H9 (cell line): ENCODE measurements at regions not wholly inside any gene's neighbourhood (a gene's known extent, or its start where the extent isn't known, plus 50 kb on each side); places are given as distances from the start of the nearest gene placed in this dataset.

Source experiments
- DNase-seq: peaks from one replicate; pipeline ENCODE4 v3.0.0-alpha.2; 2017
- H2AFZ ChIP-seq: one replicate; pipeline ENCODE4 v1.6.1; 2013; ENCODE audit warnings: mild to moderate bottlenecking, low read length, control low read depth, moderate library complexity
- H2AK5ac ChIP-seq: 2 replicates; pipeline ENCODE4 v1.6.1; 2013; ENCODE audit warnings: low read length, control low read depth, mixed read lengths; ENCODE audit not compliant: insufficient read length
- H2BK120ac ChIP-seq: one replicate; pipeline ENCODE4 v1.6.1; 2013; ENCODE audit warnings: low read depth, mild to moderate bottlenecking, low read length, control low read depth, inconsistent platforms; ENCODE audit not compliant: poor library complexity, severe bottlenecking
- H2BK12ac ChIP-seq: 2 replicates; pipeline ENCODE4 v1.6.1; 2013; ENCODE audit warnings: low read length, control low read depth, mixed read lengths, low read depth; ENCODE audit not compliant: insufficient read length
- H2BK15ac ChIP-seq: 2 replicates; pipeline ENCODE4 v1.6.1; 2013; ENCODE audit warnings: low read depth, low read length, control low read depth
- H2BK20ac ChIP-seq: one replicate; pipeline ENCODE4 v1.6.1; 2013; ENCODE audit warnings: low read depth, mild to moderate bottlenecking, low read length, control low read depth, inconsistent platforms; ENCODE audit not compliant: poor library complexity, severe bottlenecking
- H2BK5ac ChIP-seq: 2 replicates; pipeline ENCODE4 v1.6.1; 2013; ENCODE audit warnings: low read length, control low read depth, mixed read lengths; ENCODE audit not compliant: insufficient read length
- H3K14ac ChIP-seq: 2 replicates; pipeline ENCODE4 v1.6.1; 2013; ENCODE audit warnings: low read length, control low read depth; ENCODE audit not compliant: insufficient read depth
- H3K18ac ChIP-seq: 2 replicates; pipeline ENCODE4 v1.6.1; 2013; ENCODE audit warnings: low read depth, mild to moderate bottlenecking, mixed read lengths, low read length, control low read depth; ENCODE audit not compliant: insufficient read length
- H3K23ac ChIP-seq: 2 replicates; pipeline ENCODE4 v1.6.1; 2013; ENCODE audit warnings: low read length, control low read depth, mixed read lengths, low read depth; ENCODE audit not compliant: insufficient read length
- H3K23me2 ChIP-seq: 2 replicates; pipeline ENCODE4 v1.6.1; 2013; ENCODE audit warnings: low read depth, mild to moderate bottlenecking, mixed read lengths, low read length, control low read depth; ENCODE audit not compliant: insufficient read length, poor library complexity, severe bottlenecking
- H3K27ac ChIP-seq: 2 replicates; pipeline ENCODE4 v1.5.1; 2013; ENCODE audit warnings: low read length, control low read depth, mixed read lengths, low read depth; ENCODE audit not compliant: insufficient read length
- H3K27me3 ChIP-seq: 2 replicates; pipeline ENCODE4 v1.6.1; 2013; ENCODE audit warnings: low read length, control low read depth, inconsistent platforms; ENCODE audit not compliant: insufficient read depth
- H3K4ac ChIP-seq: 2 replicates; pipeline ENCODE4 v1.6.1; 2013; ENCODE audit warnings: low read depth, mild to moderate bottlenecking, control low read depth, inconsistent platforms, low read length, moderate library complexity
- H3K4me1 ChIP-seq: 2 replicates; pipeline ENCODE4 v1.6.1; 2013; ENCODE audit warnings: low read length, control low read depth, inconsistent platforms; ENCODE audit not compliant: insufficient read depth
- H3K4me2 ChIP-seq: 2 replicates; pipeline ENCODE4 v1.6.1; 2013; ENCODE audit warnings: low read length, control low read depth, mixed read lengths; ENCODE audit not compliant: insufficient read length, insufficient read depth
- H3K56ac ChIP-seq: 2 replicates; pipeline ENCODE4 v1.6.1; 2013; ENCODE audit warnings: low read depth, mild to moderate bottlenecking, mixed read lengths, low read length, control low read depth; ENCODE audit not compliant: insufficient read length
- H3K79me1 ChIP-seq: 2 replicates; pipeline ENCODE4 v1.6.1; 2013; ENCODE audit warnings: low read depth, mild to moderate bottlenecking, moderate library complexity, low read length, control low read depth, inconsistent platforms; ENCODE audit not compliant: insufficient read depth, poor library complexity, severe bottlenecking
- H3K79me2 ChIP-seq: 2 replicates; pipeline ENCODE4 v1.6.1; 2013; ENCODE audit warnings: low read length, control low read depth, inconsistent platforms; ENCODE audit not compliant: insufficient read depth
- H3K9ac ChIP-seq: 2 replicates; pipeline ENCODE4 v1.6.1; 2013; ENCODE audit warnings: low read length, control low read depth, mixed read lengths; ENCODE audit not compliant: insufficient read length; ENCODE audit errors: extremely low read depth
- H3K9me3 ChIP-seq: one replicate; pipeline ENCODE4 v1.6.1; 2013; ENCODE audit warnings: low read depth, low read length, inconsistent platforms; ENCODE audit not compliant: control insufficient read depth
- H3T11ph ChIP-seq: one replicate; pipeline ENCODE4 v1.6.1; 2013; ENCODE audit warnings: mild to moderate bottlenecking, low read length, control low read depth, inconsistent platforms
- H4K20me1 ChIP-seq: one replicate; pipeline ENCODE4 v1.6.1; 2013; ENCODE audit not compliant: control insufficient read depth, insufficient read length, insufficient read depth
- H4K5ac ChIP-seq: 2 replicates; pipeline ENCODE4 v1.6.1; 2013; ENCODE audit warnings: low read depth, mild to moderate bottlenecking, mixed read lengths, low read length, control low read depth; ENCODE audit not compliant: insufficient read length
- H4K8ac ChIP-seq: replicated peaks from 2 replicates; pipeline ENCODE4 v1.6.1; 2013; ENCODE audit warnings: low read length, control low read depth, mixed read lengths, low read depth; ENCODE audit not compliant: insufficient read length
- H4K91ac ChIP-seq: 2 replicates; pipeline ENCODE4 v1.6.1; 2013; ENCODE audit warnings: low read depth, mild to moderate bottlenecking, moderate library complexity, mixed read lengths, low read length, control low read depth; ENCODE audit not compliant: insufficient read length
- H3K27ac Mint-ChIP-seq, 3 experiments: 2 replicates in 2 of 3; 3 replicates in 1 of 3; pipeline ENCODE4 v1.8.0; 2020 to 2021; ENCODE audit warnings: mixed read lengths in 3 of 3, mild to moderate bottlenecking in 1 of 3, moderate library complexity in 1 of 3
- H3K27me3 Mint-ChIP-seq: 2 replicates; pipeline ENCODE4 v1.8.0; 2021; ENCODE audit warnings: low read depth, mild to moderate bottlenecking, moderate library complexity, mixed read lengths
- H3K36me3 Mint-ChIP-seq, 3 experiments: 2 replicates in 2 of 3; 3 replicates in 1 of 3; pipeline ENCODE4 v1.8.0; 2020 to 2021; ENCODE audit warnings: low read depth in 3 of 3, mixed read lengths in 3 of 3; ENCODE audit not compliant: insufficient read depth in 1 of 3
- H3K4me1 Mint-ChIP-seq, 2 experiments: 2 replicates each; pipeline ENCODE4 v1.8.0; 2020; ENCODE audit warnings: mixed read lengths in 2 of 2
- H3K4me3 Mint-ChIP-seq, 2 experiments: 2 replicates in 1 of 2; 3 replicates in 1 of 2; pipeline ENCODE4 v1.8.0; 2020 to 2021; ENCODE audit warnings: mild to moderate bottlenecking in 2 of 2, mixed read lengths in 2 of 2, moderate library complexity in 1 of 2
- H3K9me3 Mint-ChIP-seq, 2 experiments: 2 replicates in 1 of 2; 3 replicates in 1 of 2; pipeline ENCODE4 v1.8.0; 2020; ENCODE audit warnings: mild to moderate bottlenecking in 2 of 2, mixed read lengths in 2 of 2, moderate library complexity in 1 of 2
- CTCF ChIP-seq: fragments of 200-600 bp; sonication (generic); conservative IDR thresholded peaks from 3 replicates; pipeline ENCODE4 v1.8.0; 2021; ENCODE audit warnings: antibody characterized with exemption, mild to moderate bottlenecking
- WGBS: extraction: QIAGEN DNeasy Blood & Tissue Kit; methylation state at CpG from one replicate; pipeline ENCODE4 v1.1.7; 2013; ENCODE audit warnings: missing lambda C conversion rate, low lambda C conversion rate, mixed read lengths; ENCODE audit not compliant: insufficient read length; ENCODE audit errors: extremely low coverage; 5-methylcytosine and 5-hydroxymethylcytosine counted together

DNA sequence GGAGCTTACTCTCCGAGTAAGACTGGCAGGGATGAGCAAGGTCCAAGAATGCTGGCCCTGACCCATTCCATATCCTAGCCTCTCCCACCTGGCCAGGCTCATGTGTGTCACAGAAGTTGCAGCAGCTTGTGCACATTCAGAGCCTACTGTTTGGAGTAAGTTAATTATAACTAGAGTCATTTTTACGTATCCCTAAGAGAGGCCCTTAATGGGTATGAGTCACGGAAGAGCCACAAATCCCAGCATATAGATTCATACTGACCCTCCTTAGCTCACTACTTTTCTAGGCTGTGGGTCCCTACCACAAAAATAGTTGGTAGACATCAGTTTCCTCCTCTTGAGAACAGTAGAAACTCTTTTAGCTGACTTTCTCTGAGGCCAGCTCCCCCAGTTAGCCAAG, 118.3 kb upstream of the FRG1 start:
- H3K18ac ChIP-seq = no peak overlapping the region
- H3K4me1 Mint-ChIP-seq = peaks cover 0 to 10% of the 10 kb centered on the region in 2 experiments; a peak in 2 of 4 replicates
- H2AK5ac ChIP-seq = no peak overlapping the region
- no peaks in the 10 kb centered on the region; a peak in 2 of 7 replicates for H3K36me3 Mint-ChIP-seq
- H3K4ac ChIP-seq = no peak overlapping the region
- no peak for DNase-seq
- no peak overlapping the region for H2AFZ ChIP-seq
- no peak overlapping the region for H3K4me3 Mint-ChIP-seq
- H3K23me2 ChIP-seq = no peaks in the 10 kb centered on the region
- no peak overlapping the region for H3K27ac ChIP-seq
- H3T11ph ChIP-seq = no peak overlapping the region
- no peak overlapping the region for H2BK20ac ChIP-seq
- H3K79me1 ChIP-seq = no peaks in the 10 kb centered on the region
- no peak overlapping the region for H3K9ac ChIP-seq
- no peaks in the 10 kb centered on the region for H3K79me2 ChIP-seq
- H4K91ac ChIP-seq = no peak overlapping the region
- peaks cover 8% of the 10 kb centered on the region; the same call in 1 of the 2 replicates for H3K4me1 ChIP-seq
- no peaks in the 10 kb centered on the region for H3K27me3 ChIP-seq
- peaks cover 4% of the 10 kb centered on the region for H3K9me3 ChIP-seq
- no peak overlapping the region for H2BK15ac ChIP-seq
- H3K9me3 Mint-ChIP-seq = peaks cover 53 to 87% of the 10 kb centered on the region in 2 experiments
- no peaks in the 10 kb centered on the region for H4K20me1 ChIP-seq
- no peak overlapping the region for H2BK120ac ChIP-seq
- no peak overlapping the region for H2BK12ac ChIP-seq
- no peak overlapping the region for H3K23ac ChIP-seq
- no peak overlapping the region for H3K56ac ChIP-seq
- H3K27me3 Mint-ChIP-seq = no peaks in the 10 kb centered on the region; the same call in 1 of the 2 replicates
- H3K27ac Mint-ChIP-seq = peak overlapping the region in 1 of 3 experiments; percentile 65; a peak in 1 of 7 replicates
- H2BK5ac ChIP-seq = no peak overlapping the region
- H4K8ac ChIP-seq = no peak overlapping the region
- no peak overlapping the region for H3K4me2 ChIP-seq
- H4K5ac ChIP-seq = no peak overlapping the region
- no CpG with 5 or more reads among the region's 3 CpGs for WGBS
- no peak overlapping the region for H3K14ac ChIP-seq
- no peak for TF ChIP-seq CTCF
